Lower lobe of right lung (tissue), 2 donors: ENCODE measurements at regions not wholly inside any gene's neighbourhood (a gene's known extent, or its start where the extent isn't known, plus 50 kb on each side); places are given as distances from the start of the nearest gene placed in this dataset.

ENCODE experiments used
- ATAC-seq, 2 donors: fragments of 200-7000 bp; cut with Tn5 transposase; one replicate each; pipeline ENCODE4 v1.9.1; 2020 to 2022; ENCODE audit warnings: mild to moderate bottlenecking in 2 of 2, moderate library complexity in 2 of 2
- DNase-seq: peaks from one replicate; pipeline ENCODE4 v3.0.0-alpha.2; 2020
- H3K27ac ChIP-seq: fragments of 200-600 bp; one replicate; pipeline ENCODE4 v1.8.0; 2022
- H3K27me3 ChIP-seq: fragments of 200-600 bp; one replicate; pipeline ENCODE4 v1.8.0; 2022; ENCODE audit warnings: low read depth
- H3K36me3 ChIP-seq: fragments of 200-600 bp; one replicate; pipeline ENCODE4 v1.8.0; 2022; ENCODE audit warnings: mild to moderate bottlenecking
- H3K4me1 ChIP-seq: fragments of 200-600 bp; one replicate; pipeline ENCODE4 v1.8.0; 2022
- H3K4me3 ChIP-seq: fragments of 200-600 bp; one replicate; pipeline ENCODE4 v1.8.0; 2022; ENCODE audit warnings: mild to moderate bottlenecking
- H3K9me3 ChIP-seq: fragments of 200-600 bp; one replicate; pipeline ENCODE4 v1.8.0; 2022
- CTCF ChIP-seq: fragments of 200-600 bp; IDR thresholded peaks from one replicate; pipeline ENCODE4 v1.8.0; 2022; ENCODE audit warnings: antibody characterized with exemption, mild to moderate bottlenecking
- intact Hi-C: fragments of 100-400 bp; cut with DNase I; formaldehyde crosslinking; loops from one replicate; pipeline ENCODE4 v1.11.0; 2022
- donor health status: DM: no; HTN: yes; CAD: no; lungs with severe emphysema.

GRCh38 chr2:216257089-216257488 is 115.2 kb downstream of the MARCHF4 start:
- Histone ChIP-seq H3K27me3 (no peaks in the 10 kb centered on the region), H3K9me3 (no peaks in the 10 kb centered on the region), H3K4me3 (no peak overlapping the region), H3K36me3 (no peaks in the 10 kb centered on the region), H3K4me1 (no peaks in the 10 kb centered on the region), H3K27ac (no peak overlapping the region)
- intact Hi-C loops, result no loop called here
- no peak for TF ChIP-seq CTCF
- DNase-seq (no peak), ATAC-seq (no peak)
